Stimulated activated CD8-positive, alpha-beta memory T cell treated with anti-CD3 and anti-CD28 coated beads, Interleukin-7, amount 100 ng/mL, for 48 hours (primary cell): ENCODE measurements at regions not wholly inside any gene's neighbourhood (a gene's known extent, or its start where the extent isn't known, plus 50 kb on each side); places are given as distances from the start of the nearest gene placed in this dataset.

ENCODE experiments used
- DNase-seq, 2 donors: peaks; one replicate each; pipeline ENCODE4 v3.0.0-alpha.2; 2020; ENCODE audit warnings: low read depth in 1 of 2; ENCODE audit errors: extremely low read depth in 1 of 2

- no peak for DNase-seq
These were observed 60.9 kb upstream of the CD180 start for GRCh38 chr5:67257500-67257899.

- DNase-seq, result no peak
These were observed 60.5 kb upstream of the CD180 start for GRCh38 chr5:67257077-67257476.

GRCh38 chr5:67255881-67256280 lies 59.3 kb upstream of the CD180 start:
- no peak for DNase-seq

DNA sequence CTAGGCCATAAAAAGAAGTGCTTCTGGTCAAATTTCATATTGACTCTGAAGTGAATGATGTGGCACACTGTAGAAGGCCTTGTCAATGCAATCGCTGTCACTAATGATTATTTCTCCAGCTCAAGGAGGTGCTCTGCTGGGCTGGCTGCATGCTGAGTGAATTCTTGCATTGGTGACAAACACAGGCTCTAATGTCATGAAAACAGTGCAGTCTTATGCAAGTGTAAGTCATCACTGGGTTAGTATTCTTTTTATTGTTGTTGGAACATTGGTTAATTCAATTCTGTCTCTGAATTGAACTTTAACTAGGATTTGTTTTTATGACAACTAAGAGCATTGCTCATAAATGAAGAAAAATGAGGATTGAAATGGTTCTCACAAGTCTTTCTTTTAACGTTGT lies 57.3 kb upstream of the CD180 start:
- DNase-seq, result no peak

GRCh38 chr5:67249590-67249895 lies 52.9 kb upstream of the CD180 start:
- no peak for DNase-seq

- no peak for DNase-seq
These were observed 52.3 kb upstream of the CD180 start for GRCh38 chr5:67248703-67249589.

GRCh38 chr5:67246546-67247268 lies 50.1 kb upstream of the CD180 start:
- DNase-seq, result no peak
